H1 (cell line): ENCODE measurements at regions not wholly inside any gene's neighbourhood (a gene's known extent, or its start where the extent isn't known, plus 50 kb on each side); places are given as distances from the start of the nearest gene placed in this dataset.
"Not testable (repeated sequence)": the region's sequence is repeated elsewhere in the genome, so short reads cannot be mapped to it uniquely, and the experiment has no call there.

Source experiments
- CTCF ChIA-PET: fragments of 300-600 bp; sonication (Branson Sonifier 250); formaldehyde crosslinking; loops from one replicate; lab custom pipeline; 2021; ENCODE audit not compliant: partially characterized antibody; lab: Charles Lee
- POLR2A ChIA-PET: fragments of 300-600 bp; sonication (Branson Sonifier 250); formaldehyde crosslinking; loops from one replicate; lab custom pipeline; 2021; ENCODE audit warnings: inconsistent platforms; ENCODE audit not compliant: partially characterized antibody; lab: Charles Lee
- DNase-seq, 2 experiments: peaks; one replicate each; pipeline versions ENCODE4 v3.0.0 to v3.0.0-alpha.2; 2010 to 2022; ENCODE audit warnings: low spot score in 2 of 2, low read depth in 1 of 2, mixed read lengths in 1 of 2
- FAIRE-seq: peaks from 2 replicates; lab custom pipeline; 2011; peaks lifted over from hg19 to GRCh38; lab: Jason Lieb, UNC
- H2AFZ ChIP-seq: 2 replicates; pipeline ENCODE4 v1.8.1; 2012; ENCODE audit warnings: low read length, inconsistent platforms
- H2AK5ac ChIP-seq: 2 replicates; pipeline ENCODE4 v1.6.1; 2013; ENCODE audit warnings: low read depth, low read length
- H2BK120ac ChIP-seq: replicated peaks from 2 replicates; pipeline ENCODE3; 2013; ENCODE audit warnings: low read depth, low read length, inconsistent platforms
- H2BK12ac ChIP-seq: 2 replicates; pipeline ENCODE4 v1.6.1; 2013; ENCODE audit warnings: low read depth, low read length
- H2BK15ac ChIP-seq: 2 replicates; pipeline ENCODE4 v1.6.1; 2013; ENCODE audit warnings: low read length
- H2BK20ac ChIP-seq: 2 replicates; pipeline ENCODE4 v1.6.1; 2013; ENCODE audit warnings: low read length
- H2BK5ac ChIP-seq: 2 replicates; pipeline ENCODE4 v1.6.1; 2013; ENCODE audit warnings: low read depth, low read length
- H3K14ac ChIP-seq: 2 replicates; pipeline ENCODE4 v1.6.1; 2013; ENCODE audit warnings: inconsistent platforms; ENCODE audit not compliant: insufficient read length
- H3K18ac ChIP-seq: 2 replicates; pipeline ENCODE4 v1.6.1; 2013; ENCODE audit warnings: low read length; ENCODE audit errors: extremely low read depth
- H3K23ac ChIP-seq: 2 replicates; pipeline ENCODE4 v1.6.1; 2013; ENCODE audit warnings: inconsistent platforms; ENCODE audit not compliant: insufficient read length
- H3K23me2 ChIP-seq: 2 replicates; pipeline ENCODE4 v1.6.1; 2013; ENCODE audit warnings: low read depth, low read length
- H3K27ac ChIP-seq: 2 replicates; pipeline ENCODE4 v1.6.1; 2011; ENCODE audit warnings: low read depth, low read length, inconsistent platforms
- H3K27me3 ChIP-seq, 4 experiments: replicated peaks in 1 of 4; 1 replicate in 1 of 4; 2 replicates in 3 of 4; pipeline versions ENCODE4 v1.6.1 to v1.8.1; 2011 to 2013; ENCODE audit warnings: low read length in 3 of 4, mild to moderate bottlenecking in 3 of 4, inconsistent platforms in 2 of 4, mixed read lengths in 2 of 4, moderate library complexity in 1 of 4; ENCODE audit not compliant: control insufficient read depth in 3 of 4, insufficient read depth in 3 of 4; ENCODE audit errors: extremely low read depth in 1 of 4
- H3K36me3 ChIP-seq, 4 experiments: 2 replicates each; pipeline versions ENCODE4 v1.6.1 to v1.8.1; 2011 to 2013; ENCODE audit warnings: mild to moderate bottlenecking in 4 of 4, low read length in 3 of 4, moderate library complexity in 2 of 4, control low read depth in 1 of 4, inconsistent platforms in 1 of 4; ENCODE audit not compliant: insufficient read depth in 4 of 4, control insufficient read depth in 2 of 4
- H3K4ac ChIP-seq: replicated peaks from 2 replicates; pipeline ENCODE3; 2013; ENCODE audit warnings: low read length, low read depth, mixed read lengths, inconsistent platforms; ENCODE audit not compliant: insufficient read length
- H3K4me1 ChIP-seq, 4 experiments: replicated peaks in 1 of 4; 1 replicate in 1 of 4; 2 replicates in 3 of 4; pipeline versions ENCODE4 v1.6.1 to v1.8.1; 2011 to 2013; ENCODE audit warnings: low read length in 3 of 4, inconsistent platforms in 2 of 4, mixed read lengths in 1 of 4; ENCODE audit not compliant: insufficient read depth in 4 of 4, control insufficient read depth in 3 of 4
- H3K4me2 ChIP-seq, 2 experiments: 2 replicates each; pipeline versions ENCODE4 v1.6.1 to v1.8.1; 2011 to 2013; ENCODE audit warnings: low read depth in 2 of 2, low read length in 2 of 2, control low read depth in 1 of 2, inconsistent platforms in 1 of 2, mild to moderate bottlenecking in 1 of 2; ENCODE audit not compliant: insufficient read depth in 1 of 2
- H3K4me3 ChIP-seq, 4 experiments: fragments of 200-600, 300-600 bp in 1 of 4; sonication (generic), shearing (Covaris generic), sonication (Bioruptor Twin) in 1 of 4; 2 replicates each; pipeline versions ENCODE4 v1.5.1 to v1.8.1; 2011 to 2016; ENCODE audit warnings: low read length in 4 of 4, low read depth in 3 of 4, control low read depth in 2 of 4, inconsistent platforms in 2 of 4, mild to moderate bottlenecking in 2 of 4, mixed read lengths in 1 of 4, moderate library complexity in 1 of 4; ENCODE audit not compliant: insufficient read depth in 2 of 4; ENCODE audit errors: extremely low read depth in 1 of 4
- H3K56ac ChIP-seq: replicated peaks from 2 replicates; pipeline ENCODE3; 2013; ENCODE audit warnings: low read depth, mild to moderate bottlenecking, mixed read lengths, low read length, inconsistent platforms; ENCODE audit not compliant: insufficient read length
- H3K79me1 ChIP-seq: 2 replicates; pipeline ENCODE4 v1.6.1; 2013; ENCODE audit warnings: low read depth, low read length, control low read depth
- H3K79me2 ChIP-seq, 2 experiments: 2 replicates each; pipeline versions ENCODE4 v1.6.1 to v1.8.1; 2012 to 2013; ENCODE audit warnings: low read length in 2 of 2, mild to moderate bottlenecking in 2 of 2, inconsistent platforms in 1 of 2; ENCODE audit not compliant: insufficient read depth in 2 of 2, control insufficient read depth in 1 of 2
- H3K9ac ChIP-seq, 4 experiments: replicated peaks in 1 of 4; 1 replicate in 1 of 4; 2 replicates in 3 of 4; pipeline versions ENCODE4 v1.6.1 to v1.8.1; 2011 to 2013; ENCODE audit warnings: low read depth in 3 of 4, low read length in 3 of 4, control low read depth in 2 of 4, mild to moderate bottlenecking in 2 of 4, moderate library complexity in 2 of 4, inconsistent platforms in 1 of 4; ENCODE audit errors: extremely low read depth in 1 of 4
- H3K9me3 ChIP-seq, 2 experiments: 2 replicates each; pipeline versions ENCODE4 v1.6.1 to v1.8.1; 2012 to 2013; ENCODE audit warnings: mild to moderate bottlenecking in 2 of 2, moderate library complexity in 2 of 2, control low read depth in 1 of 2, inconsistent platforms in 1 of 2, low read depth in 1 of 2, low read length in 1 of 2, mixed read lengths in 1 of 2; ENCODE audit not compliant: insufficient read depth in 2 of 2
- H4K20me1 ChIP-seq, 2 experiments: replicated peaks in 1 of 2; 2 replicates each; pipeline versions ENCODE3 to v1.8.1; 2011 to 2013; ENCODE audit warnings: inconsistent platforms in 2 of 2, low read length in 2 of 2, mild to moderate bottlenecking in 1 of 2; ENCODE audit not compliant: insufficient read depth in 2 of 2, control insufficient read depth in 1 of 2
- H4K5ac ChIP-seq: 2 replicates; pipeline ENCODE4 v1.6.1; 2013; ENCODE audit warnings: low read length, low read depth, mixed read lengths, inconsistent platforms; ENCODE audit not compliant: insufficient read length
- H4K8ac ChIP-seq: 2 replicates; pipeline ENCODE4 v1.8.0; 2013; ENCODE audit warnings: mild to moderate bottlenecking, moderate library complexity, low read length, inconsistent platforms; ENCODE audit not compliant: insufficient read depth; ENCODE audit errors: extremely low read depth
- H4K91ac ChIP-seq: replicated peaks from 2 replicates; pipeline ENCODE3; 2013; ENCODE audit warnings: low read length, mixed read lengths, inconsistent platforms; ENCODE audit not compliant: insufficient read length
- WGBS, 2 experiments: shearing (Covaris generic) in 1 of 2; methylation state at CpG; one replicate each; pipeline versions ENCODE4 v1.1.6 to v1.1.7; 2013 to 2015; ENCODE audit warnings: low lambda C conversion rate in 2 of 2, mixed read lengths in 2 of 2, inconsistent platforms in 1 of 2, low coverage in 1 of 2, missing lambda C conversion rate in 1 of 2; ENCODE audit not compliant: insufficient replicate concordance in 2 of 2, insufficient coverage in 1 of 2, insufficient read length in 1 of 2; ENCODE audit errors: extremely low coverage in 1 of 2, missing lambda C conversion rate in 1 of 2; 5-methylcytosine and 5-hydroxymethylcytosine counted together

GRCh38 chr4:17018621-17019020 lies 120.2 kb upstream of the LDB2 start:
- H3K36me3 ChIP-seq, H2BK20ac ChIP-seq, DNase-seq, H3K4me3 ChIP-seq, H3K23me2 ChIP-seq, H3K23ac ChIP-seq, H3K27ac ChIP-seq, H2BK12ac ChIP-seq, FAIRE-seq, H3K79me2 ChIP-seq, H2AFZ ChIP-seq, H2BK15ac ChIP-seq, H2AK5ac ChIP-seq, H3K4me1 ChIP-seq, H3K18ac ChIP-seq, H3K4me2 ChIP-seq, H3K56ac ChIP-seq, H3K9me3 ChIP-seq, H4K5ac ChIP-seq, H3K14ac ChIP-seq, H4K91ac ChIP-seq, H4K20me1 ChIP-seq, H3K9ac ChIP-seq, H4K8ac ChIP-seq, H3K79me1 ChIP-seq, H2BK120ac ChIP-seq, H3K4ac ChIP-seq, POLR2A ChIA-PET, H3K27me3 ChIP-seq: not testable (repeated sequence)
- CTCF ChIA-PET = interaction anchor here (1.4 to 1.9 kb wide), 5 partner anchors 9 to 109 kb away, joined by 4 to 8 read pairs (median 5); no protein-coding TSS in a partner anchor
- 83% methylated on average over 1 of the region's 1 CpG; no CpG with 5 or more reads in 1 of the 2 experiments for WGBS, 2 experiments
- peak overlapping the region; percentile 29; the same call in 1 of the 2 replicates for H2BK5ac ChIP-seq
